HG03575 (cell line): ENCODE measurements at regions not wholly inside any gene's neighbourhood (a gene's known extent, or its start where the extent isn't known, plus 50 kb on each side); places are given as distances from the start of the nearest gene placed in this dataset.
"Not testable (repeated sequence)": the region's sequence is repeated elsewhere in the genome, so short reads cannot be mapped to it uniquely, and the experiment has no call there.

Source experiments
- ATAC-seq: cut with Tn5 transposase; IDR thresholded peaks from one replicate; pipeline ENCODE4 v1.9.1; 2021; ENCODE audit not compliant: unreplicated experiment, insufficient number of reproducible peaks, low FRiP score; ENCODE audit errors: extremely low read depth

DNA sequence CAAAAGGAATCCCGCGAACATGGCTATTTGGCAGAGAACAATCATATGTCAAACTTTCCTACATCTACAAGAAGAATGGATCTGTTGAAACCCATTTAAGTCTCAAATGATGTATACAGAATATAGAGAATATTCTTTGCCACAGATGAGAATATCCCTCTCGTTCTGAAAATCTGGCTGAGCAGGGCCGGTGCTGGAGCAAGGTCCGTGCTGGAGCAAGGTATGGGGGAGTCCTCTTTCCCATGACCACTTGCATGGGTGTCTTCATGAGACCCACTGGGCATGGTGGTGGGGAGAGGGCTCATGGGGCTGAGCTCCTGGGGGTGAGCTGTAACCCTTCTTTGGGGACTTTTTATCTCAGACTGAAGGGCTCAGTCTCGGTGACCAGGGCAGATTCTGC lies 440.9 kb downstream of the SOX9 start:
- ATAC-seq: no peak

DNA sequence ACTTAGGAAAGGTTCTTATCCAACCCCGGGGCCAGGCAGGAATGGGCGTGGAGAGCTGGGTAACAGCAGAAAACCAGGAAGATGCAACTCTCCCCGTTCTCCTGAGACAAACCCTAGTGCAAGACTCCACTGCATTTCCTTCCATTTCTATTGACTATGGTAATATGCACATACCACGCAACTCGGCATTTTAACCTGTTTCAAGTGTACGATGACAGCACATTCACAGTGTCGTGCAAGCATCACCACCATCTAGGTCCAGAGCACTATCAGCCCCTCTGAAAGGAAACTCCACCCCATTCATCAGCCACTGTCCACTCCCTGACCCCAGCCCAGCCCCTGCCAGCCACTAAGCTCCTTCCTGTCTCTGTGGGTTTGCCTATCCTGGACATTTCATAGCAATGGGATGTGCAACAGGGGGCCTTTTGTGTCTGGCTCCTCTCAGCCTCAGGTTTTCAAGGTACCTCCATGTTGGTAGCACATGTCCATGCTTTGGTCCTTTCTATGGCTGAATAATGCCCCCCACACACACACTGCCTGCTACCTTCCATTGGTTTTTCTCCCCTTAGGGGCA lies 441.9 kb downstream of the SOX9 start:
- ATAC-seq: no peak

DNA sequence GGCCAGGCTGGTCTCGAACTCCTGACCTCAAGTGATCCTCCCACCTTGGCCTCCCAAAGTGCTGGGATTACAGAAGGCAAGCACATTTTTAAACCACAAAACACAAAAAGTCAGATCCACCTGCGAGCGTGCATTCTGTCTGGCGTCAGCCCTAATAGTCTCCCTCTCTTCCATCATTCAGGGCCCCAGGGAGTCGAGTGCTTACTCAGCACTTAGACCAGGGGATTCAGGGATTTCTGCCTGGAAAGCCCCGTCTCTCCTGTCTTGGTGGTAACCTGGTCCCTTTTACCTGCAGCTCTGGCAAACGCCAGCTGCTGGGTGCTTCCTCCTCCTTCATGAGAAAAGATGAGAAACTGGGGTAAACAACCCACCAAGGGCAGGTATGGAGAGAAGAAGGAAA lies 443.1 kb downstream of the SOX9 start:
- no peak for ATAC-seq

DNA sequence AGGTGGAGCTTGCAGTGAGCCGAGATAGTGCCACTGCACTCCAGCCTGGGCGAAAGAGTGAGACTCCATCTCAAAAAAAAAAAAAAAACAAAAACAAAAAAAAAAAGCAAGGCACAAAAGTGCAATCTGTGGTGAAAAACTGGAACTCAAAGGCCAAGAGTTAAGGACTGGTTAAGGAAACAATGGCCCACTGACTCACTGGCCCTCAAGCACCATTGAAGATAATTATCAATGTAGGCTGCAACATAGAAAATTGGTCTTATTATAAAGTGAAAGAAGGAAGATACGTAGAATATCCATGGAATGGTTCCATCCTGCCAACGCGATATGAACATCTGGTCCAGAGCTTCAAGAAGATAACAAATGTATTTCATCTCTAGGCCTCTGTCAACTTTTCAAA lies 444.2 kb downstream of the SOX9 start:
- ATAC-seq: no peak

DNA sequence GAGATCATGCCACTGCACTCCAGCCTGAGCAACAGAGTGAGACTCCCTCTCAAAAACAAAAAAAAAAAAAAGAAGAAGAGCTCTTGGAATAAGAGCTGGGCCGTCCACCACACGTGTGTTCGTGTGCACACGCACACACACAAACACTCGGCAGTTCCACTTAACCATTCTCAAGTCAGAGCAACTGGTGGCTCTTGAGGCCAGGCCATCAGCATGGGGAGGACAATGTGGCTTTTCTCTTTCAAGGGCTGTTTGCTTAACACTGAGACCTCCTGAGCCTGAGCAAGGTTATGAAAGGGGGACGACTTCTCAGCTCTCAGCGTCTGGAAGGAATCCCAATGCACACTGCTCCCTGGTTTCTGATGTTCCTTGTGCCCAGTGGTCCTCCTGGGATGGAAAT lies 444.9 kb downstream of the SOX9 start:
- no peak for ATAC-seq

DNA sequence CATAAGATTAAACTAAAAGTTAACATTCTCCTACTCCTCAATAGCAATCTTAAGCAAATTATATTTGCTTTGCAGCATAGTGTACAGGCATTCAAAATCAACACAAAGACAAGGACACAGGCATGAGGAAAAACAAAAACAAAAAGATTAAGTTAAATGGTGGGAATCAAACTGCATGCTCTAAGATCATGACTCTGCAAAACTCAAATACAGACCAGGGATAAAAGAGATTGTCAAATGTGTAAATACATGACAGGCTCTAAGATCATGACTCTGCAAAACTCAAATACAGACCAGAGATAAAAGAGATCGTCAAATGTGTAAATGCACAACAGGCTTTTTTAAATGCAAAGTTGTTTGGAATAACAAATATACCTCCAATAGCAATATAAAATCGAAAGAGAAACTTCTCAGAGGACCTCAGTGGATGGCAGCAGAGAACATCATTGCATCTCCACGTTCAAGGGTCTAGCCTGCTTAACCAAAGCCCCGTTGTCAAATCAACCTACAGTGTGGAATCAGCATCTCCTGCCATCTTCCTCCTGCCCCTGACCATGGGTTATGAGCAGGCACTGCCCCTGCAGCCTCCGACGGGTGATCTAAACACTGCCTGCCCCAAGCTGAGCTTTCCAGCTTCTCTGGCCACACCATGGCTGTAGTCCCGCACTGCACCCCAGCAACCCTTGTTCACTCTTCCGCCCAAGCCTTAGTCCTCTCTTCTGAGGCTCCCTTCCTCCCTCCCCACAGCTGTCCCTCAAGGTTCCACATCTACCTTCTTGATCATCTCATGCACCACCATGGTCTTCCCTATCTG lies 446.1 kb downstream of the SOX9 start:
- no peak for ATAC-seq

DNA sequence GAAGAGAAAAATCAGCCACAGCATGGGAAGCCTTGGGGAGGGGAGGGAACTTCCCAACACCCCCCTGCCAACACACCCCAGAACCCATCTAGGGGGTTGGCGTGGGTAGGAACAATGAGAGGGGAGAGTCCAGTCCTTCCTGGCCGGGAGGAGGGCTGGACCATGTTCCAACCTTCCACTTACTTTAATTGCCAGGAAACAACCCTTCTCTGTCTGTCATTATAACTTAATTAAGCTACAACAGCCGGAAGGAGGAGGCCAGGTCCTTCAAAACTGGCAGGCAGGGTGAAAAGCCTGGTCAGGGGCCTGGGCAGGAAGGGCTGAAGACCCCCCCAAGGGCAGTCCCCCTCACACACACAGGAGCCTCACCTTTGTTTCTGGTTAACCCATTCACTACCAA lies 447.0 kb downstream of the SOX9 start:
- ATAC-seq: no peak

DNA sequence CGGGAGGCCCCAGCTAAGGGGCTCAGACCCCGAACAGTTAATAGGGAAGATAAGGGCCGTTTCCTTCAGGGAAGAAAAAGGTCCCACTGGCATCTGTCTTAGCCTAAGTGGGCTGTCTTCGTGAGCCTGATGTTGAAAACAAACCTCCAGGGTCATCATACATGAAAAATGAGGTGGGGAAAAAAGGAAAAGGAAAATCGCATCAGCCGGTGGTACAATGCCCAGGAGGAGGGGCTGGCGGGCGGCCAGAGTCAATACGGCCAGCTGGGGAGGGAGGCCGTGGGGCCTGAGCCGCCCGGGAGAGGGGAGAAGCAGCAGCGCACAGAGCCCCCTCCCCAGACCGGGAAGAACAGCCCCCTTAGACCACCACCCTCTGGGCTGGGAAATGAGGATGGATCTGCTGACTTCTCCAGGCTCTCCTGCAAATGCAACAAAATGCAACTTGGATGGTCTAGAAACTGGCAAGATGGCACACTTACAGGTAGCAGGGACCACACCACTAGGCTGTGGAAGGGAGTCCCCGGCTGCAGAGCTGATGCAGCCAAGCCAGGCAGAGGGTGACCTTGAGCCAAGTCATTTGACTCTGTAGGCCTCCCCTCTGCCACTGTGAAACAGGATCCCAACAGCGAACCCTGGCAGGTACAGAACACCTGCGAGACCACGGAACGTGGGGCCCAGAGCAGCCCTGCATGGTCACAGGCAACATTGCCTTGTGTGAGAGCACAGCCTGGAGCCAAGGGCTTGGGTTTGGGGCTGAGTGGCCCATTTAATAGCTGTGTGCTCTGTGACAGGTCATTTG lies 448.5 kb downstream of the SOX9 start:
- ATAC-seq: no peak

DNA sequence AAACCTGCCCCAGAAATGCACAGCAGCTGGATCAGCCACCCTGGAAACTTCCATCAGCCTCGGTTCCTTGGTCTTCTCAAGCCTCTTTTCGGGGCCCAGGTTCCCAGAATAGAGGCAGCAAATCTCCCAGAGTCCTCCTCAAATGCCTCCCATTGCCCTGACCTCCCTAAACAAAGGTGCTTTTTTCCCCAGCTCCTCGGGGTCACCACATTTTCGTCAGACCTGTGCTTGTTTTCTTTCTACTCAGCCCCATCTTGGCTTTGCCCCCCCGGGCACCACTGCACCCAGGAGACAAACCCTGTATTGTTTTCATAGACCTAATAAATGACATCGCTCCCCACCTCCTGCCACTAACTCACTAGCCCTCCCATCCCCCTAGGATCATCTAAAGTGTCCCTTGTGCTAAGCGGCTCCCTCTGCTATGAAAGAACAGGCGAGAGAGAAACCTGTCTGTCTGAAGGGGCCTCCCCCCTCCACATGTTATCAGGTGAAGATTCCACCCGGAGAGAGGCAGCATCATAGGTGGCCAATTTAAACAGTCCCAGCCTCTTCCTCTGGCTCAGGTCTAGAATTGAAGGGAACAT lies 451.1 kb downstream of the SOX9 start:
- ATAC-seq: no peak

DNA sequence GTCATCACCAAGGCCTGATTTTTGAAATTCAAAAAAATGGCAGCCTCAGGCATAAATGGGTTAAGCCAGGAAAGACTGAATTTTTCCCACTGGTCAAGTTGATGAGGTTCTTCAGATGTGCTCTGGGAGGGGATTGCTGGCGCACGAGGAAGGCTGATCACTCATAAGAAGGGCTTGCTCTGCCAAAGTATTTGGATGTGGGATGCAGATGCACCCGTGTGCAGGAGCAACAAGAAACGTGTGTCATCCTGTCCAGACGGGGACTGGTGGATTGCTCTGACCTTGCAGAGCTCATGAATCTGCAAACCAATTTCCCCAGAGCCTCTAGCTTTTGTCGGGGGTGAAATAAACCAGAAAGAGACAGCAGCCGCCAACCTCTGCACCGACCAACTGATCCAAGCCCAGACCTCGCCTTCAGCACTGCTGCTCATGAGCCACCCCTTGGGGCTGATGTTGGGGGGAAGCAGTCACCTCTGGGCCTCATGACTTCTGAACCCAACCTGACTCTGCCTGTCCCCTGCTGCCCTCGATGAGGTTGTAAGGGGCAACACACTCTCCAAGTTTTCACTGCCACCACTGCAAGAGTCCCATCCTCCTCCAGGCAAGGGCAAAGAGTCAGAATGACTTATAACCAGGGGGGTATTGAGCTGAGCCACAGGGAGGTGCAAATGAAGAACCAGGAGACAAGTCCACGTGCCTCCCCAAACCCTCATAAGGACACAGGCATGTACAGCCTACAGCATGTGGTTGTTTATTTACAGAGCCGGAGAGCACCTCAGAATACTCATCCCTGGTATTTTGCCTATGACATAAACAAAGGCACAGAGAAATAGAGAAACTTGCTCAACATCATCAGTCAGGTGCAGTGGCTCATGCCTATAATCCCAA lies 452.0 kb downstream of the SOX9 start:
- ATAC-seq: no peak

DNA sequence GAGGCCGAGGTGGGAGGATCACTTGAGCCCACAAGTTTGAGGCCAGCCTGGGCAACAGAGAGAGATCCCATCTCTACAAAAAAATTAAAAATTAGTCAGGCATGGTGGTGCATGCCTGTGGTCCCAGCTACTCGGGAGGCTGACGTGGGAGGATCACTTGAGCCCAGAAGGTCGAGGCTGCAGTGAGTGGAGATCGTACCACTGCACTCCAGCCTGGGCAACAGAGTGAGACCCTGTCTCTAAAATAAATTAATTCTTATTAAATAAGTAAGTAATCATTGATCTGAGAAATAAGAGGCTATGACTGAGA lies 452.6 kb downstream of the SOX9 start:
- ATAC-seq: not testable (repeated sequence)

DNA sequence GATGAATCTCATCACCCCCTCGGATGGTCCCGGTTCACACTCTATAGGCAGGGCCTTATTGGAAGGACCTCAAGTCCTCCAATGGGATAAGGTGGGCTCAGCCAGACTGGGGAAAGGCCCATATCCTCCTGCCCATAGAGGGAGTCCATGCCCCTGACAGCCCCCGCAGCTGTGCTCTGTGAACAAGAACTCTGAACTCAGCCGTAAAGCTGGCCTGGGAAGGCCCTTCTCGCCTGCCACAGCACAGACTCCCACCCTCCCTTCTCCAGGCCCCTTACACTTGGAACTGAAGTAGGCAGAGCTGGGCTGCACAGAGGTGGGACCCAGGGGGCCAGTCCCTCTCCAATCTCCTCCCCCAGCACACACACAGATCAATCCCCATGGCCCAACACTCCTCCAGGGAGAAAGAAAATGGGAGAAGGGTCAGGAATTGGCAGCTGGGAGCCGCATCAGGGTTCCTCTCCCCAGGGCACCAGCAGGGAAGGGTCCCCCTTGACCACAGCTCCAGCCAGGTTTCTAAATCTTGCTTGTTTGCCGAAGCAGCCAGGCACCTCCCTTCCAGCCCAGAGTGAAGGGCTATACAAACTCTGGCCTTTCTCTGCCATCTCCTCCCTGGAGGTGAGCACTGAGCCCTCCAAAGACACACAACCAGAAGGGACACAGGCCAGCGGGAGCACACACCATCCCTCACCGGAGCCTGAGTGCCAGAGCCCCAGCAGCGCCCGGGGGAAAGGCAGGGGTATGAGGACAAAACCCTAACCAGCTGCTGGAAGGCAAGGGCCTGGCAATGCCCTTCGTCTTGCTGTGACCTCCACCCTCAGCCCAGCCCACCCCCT lies 454.1 kb downstream of the SOX9 start:
- no peak for ATAC-seq

DNA sequence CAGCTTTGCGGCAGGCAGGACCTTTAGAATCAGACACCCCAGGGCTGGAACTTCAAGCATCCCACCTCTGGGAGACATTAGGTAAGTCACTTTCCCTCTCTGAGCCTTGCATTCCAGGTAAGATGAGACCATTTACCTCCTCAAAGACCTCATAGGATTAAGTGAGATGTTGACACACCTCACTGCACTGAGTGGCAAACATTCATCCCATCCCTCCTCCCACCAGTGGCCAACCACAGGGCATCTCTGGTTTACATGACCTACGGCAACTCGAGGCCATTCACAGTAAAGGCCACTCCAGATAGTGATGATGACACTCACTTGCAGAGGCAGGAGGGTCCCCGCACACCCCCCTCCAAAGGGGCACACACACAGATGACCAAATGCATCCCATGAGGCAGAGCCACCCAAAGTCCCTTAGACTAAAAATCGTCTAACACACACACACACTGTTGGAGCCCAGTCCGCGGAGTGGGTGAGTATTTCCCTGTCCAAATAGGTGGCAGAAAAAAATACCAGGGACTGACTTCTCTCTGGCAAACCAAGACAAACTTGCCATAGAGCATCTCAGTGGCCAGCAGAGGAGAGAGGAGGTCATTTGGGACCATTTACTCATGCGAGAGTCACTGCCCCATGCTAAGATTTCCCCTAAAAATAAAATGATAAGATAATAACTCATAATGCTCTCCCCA lies 454.9 kb downstream of the SOX9 start:
- no peak for ATAC-seq

DNA sequence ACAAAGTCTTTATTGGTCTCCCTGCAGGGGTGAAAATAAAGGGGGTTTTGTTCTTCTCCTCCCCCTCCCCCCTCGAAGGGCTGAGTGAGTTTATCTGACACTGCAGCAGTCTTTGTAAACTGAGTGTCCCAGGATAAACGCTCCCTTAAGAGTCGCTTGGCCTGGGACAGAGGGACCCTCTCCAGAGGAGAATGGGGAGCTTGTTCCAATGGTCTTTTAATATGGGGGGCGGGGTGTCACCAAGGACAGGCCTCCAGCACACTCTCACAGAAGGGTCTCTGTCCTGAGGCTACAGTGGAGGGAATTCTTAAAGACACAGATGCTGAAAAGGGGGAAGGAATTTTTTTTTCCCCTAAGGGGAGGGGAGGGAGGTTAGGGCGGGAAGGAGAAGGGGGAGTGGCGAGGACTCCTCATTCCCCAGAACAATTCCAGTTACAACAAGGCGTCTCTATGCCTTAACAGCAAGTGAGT lies 455.5 kb downstream of the SOX9 start:
- no peak for ATAC-seq

DNA sequence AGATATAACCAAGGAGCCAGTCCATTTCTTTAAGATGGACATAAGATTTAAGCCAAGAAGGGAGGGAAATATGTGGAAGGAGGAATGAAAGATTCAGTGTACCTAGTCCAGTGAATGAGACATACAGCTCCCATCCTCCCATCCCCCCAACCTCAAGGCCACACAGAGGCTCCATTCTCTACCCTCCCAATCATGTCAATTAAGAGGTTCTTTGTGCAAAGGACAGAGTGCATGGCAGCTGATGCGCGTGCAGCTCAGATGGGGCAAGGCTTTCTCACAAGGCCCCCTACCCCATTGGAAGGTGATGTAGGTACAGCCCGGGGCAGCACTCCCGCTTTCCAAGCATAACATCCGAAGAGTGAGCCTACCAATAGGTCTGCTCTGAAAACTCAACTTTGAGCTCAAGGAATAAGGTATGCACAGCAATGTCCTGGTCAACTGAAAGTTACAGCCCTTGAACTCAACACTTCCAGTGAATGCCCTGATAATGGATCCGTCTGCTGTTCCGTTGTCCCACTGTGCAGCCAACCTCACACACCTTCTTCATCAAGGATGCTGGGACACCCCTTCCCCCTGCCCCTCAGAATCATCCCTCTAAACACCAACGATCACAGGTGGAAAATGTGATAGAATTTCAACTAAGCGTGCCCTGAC lies 458.1 kb downstream of the SOX9 start:
- no peak for ATAC-seq

DNA sequence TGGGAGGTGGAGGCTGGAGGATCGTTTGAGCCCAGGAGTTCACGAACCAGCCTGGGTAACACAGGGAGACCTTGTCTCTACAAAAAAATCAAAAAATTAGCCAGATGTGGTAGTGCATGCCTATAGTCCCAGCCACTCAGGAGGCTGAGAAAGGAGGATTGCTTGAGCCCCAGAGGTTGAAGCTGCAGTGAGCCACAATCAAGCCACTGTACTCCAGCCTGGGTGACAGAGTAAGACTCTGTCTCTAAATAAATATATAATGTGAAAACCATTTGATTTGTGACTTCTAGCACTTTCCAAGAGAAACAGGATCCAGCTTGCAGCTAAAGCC lies 459.1 kb downstream of the SOX9 start:
- ATAC-seq: no peak
